ENCODE measurements at regions not wholly inside any gene's neighbourhood (a gene's known extent, or its start where the extent isn't known, plus 50 kb on each side); places are given as distances from the start of the nearest gene placed in this dataset.

GRCh38 chr1:165075725-165076370 lies 280.7 kb downstream of the LMX1A start:
- FAIRE-seq (no peak), DNase-seq (ENCODE audit: insufficient read length, low spot score) (no peak)

GRCh38 chr1:165073185-165074007 lies 283.1 kb downstream of the LMX1A start:
- peak; percentile 32 for DNase-seq (ENCODE audit: insufficient read length, low spot score)
- FAIRE-seq, result no peak

DNA sequence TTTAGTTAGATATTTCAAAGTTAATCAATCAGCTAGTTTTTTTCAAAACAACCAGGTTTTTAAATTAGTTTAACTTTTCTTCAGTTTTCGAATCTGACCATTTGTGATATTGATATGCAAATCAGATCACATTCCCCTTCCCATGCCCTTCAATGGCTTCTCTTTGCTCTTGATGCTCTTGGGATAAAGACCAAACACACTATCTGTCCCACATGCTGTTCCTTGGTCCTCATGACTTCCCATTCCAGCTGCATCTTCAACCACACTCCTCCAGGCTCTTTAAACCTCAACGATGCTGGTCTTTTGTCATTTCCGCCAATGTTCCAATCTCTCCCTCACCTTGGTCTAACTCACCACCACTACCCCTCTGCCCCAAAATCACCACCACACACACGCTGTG lies 285.8 kb downstream of the LMX1A start:
- DNase-seq (ENCODE audit: insufficient read length, low spot score) (no peak), FAIRE-seq (no peak)

DNA sequence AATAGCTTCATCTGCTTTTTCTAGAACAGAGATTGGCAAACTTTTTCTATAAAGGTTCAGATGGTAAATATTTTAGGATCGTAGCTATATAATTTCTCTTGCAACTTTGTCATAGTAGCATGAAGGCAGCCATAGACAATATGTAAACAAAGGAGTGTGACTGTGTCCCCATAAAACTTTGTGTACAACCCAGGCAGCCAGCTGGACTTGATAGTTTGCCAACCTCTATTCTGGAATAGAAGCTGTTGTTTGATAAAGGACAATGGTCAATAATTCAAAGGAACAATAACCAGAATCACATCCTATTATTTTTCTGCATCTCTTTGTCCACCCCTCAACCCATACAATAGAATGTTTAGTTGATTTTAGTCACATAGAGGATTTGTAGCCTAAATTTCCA lies 286.7 kb downstream of the LMX1A start:
- DNase-seq (ENCODE audit: insufficient read length, low spot score), result no peak
- no peak for FAIRE-seq

- FAIRE-seq (no peak), DNase-seq (ENCODE audit: insufficient read length, low spot score) (no peak)
Measured at GRCh38 chr1:165068741-165069140, 287.8 kb downstream of the LMX1A start.

DNA sequence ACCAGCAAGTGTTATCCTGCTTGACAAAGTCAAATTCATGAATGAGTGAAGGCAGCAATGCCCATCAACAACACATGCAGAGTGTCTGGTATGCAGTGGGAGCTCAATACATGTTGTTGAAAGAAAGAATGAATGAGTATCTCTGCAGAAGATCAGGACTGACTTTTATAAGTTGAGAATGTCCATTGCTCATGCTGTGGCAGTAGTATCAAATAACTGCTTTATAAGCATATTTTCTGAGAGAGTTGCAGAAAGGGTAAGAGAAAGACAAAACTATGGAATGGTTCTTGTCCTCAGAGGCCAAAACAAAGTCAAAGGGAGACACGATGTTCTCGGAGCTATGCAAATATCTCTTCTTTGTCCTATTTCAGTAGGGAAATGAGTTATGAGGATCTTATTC lies 288.7 kb downstream of the LMX1A start:
- DNase-seq (ENCODE audit: insufficient read length, low spot score) (no peak), FAIRE-seq (no peak)

DNA sequence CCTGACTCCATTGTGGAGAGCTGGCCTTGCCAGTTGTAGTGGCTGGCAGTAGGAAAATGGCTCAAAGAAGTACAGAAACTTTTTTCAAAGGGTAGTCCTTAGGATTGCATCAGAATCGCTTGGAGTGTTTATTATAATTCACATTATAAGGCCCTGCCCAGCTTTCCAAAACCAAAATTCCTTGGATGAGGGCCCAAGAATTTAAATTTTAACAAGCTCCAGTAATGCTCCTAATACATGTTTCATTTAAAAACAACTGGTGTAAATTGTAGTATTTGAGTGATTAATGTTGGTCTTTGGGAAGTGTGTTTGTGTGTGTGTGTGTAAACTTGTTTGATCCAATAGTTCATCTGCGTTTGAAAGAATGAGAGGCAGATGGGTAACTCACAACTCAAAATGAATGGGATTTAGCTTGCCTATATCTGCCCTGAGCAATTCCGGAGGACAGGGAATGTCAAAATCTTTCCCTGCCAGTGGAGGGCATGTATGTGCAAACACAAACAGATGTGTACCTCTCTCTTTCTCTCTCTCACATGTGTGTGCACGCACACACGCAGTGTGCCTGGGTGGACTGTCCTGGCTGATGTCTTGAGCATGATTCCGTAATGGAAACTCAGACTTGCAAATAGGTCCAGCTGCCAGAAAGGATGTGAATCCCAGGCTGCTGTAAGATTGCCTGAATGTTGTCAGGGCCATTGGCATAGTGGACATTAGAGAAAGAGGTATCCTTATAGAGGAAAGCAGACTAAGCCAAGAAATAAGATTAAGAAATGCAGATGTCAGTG lies 293.1 kb downstream of the LMX1A start:
- no peak for DNase-seq (ENCODE audit: insufficient read length, low spot score)
- no peak for FAIRE-seq

DNA sequence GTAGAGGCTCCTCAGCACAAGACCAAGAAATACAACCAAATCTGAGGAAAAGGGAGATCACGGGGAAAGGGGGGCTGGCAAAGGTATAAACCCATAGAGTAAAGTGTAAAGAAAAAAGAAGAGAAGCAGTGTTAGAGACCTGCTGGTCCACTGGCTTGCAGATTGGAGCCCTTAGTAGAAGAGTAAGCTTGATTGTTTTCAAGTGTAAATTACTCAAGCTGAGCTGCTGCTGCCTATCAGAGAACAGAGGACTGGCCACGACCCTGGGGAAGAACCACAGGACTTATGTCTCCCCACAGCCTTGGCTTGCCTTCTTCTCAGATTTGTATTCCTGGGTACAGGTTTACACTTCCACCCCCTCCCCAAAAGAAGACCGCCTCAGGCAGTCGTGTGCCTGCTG lies 294.2 kb downstream of the LMX1A start:
- no peak for FAIRE-seq

GRCh38 chr1:165060285-165060793 lies 296.2 kb downstream of the LMX1A start:
- DNase-seq (ENCODE audit: insufficient read length, low spot score) (no peak), FAIRE-seq (no peak)

More for the DNA sequence above, 294.2 kb downstream of the LMX1A start:
- DNase-seq (ENCODE audit: insufficient read length, low spot score), result no peak

DNA sequence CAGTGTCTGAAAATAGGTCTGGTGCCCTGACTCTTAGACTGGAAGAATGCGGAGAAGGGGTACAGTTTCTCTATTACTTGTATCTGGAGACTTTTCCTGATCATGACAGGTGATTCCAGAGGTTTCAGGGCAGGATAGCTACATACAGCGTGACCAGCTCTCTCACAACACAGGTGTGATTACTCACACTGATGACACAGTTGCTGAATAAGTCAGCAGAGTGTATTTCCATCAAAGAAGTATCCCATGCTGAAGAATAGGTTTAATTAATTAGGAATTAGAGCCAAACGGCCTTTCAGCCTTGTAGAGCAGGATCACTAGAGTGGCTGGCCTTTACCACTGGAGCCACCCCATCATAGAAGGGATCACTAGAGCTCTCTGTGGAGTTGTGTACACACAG lies 298.6 kb downstream of the LMX1A start:
- FAIRE-seq, result no peak
- DNase-seq (ENCODE audit: insufficient read length, low spot score), result no peak

- no peak for DNase-seq (ENCODE audit: insufficient read length, low spot score)
- FAIRE-seq, result no peak
Measured at GRCh38 chr1:165056914-165057313, 299.6 kb downstream of the LMX1A start.

- no peak for FAIRE-seq
- no peak for DNase-seq (ENCODE audit: insufficient read length, low spot score)
Measured at GRCh38 chr1:165055581-165055980, 300.9 kb downstream of the LMX1A start.

- no peak for FAIRE-seq
Measured at GRCh38 chr1:165054627-165055026, 301.9 kb downstream of the LMX1A start.

GRCh38 chr1:165053351-165053750 lies 303.2 kb downstream of the LMX1A start:
- FAIRE-seq (no peak), DNase-seq (ENCODE audit: insufficient read length, low spot score) (no peak)

More at GRCh38 chr1:165054627-165055026, 301.9 kb downstream of the LMX1A start:
- no peak for DNase-seq (ENCODE audit: insufficient read length, low spot score)

GRCh38 chr1:165052936-165053335 lies 303.6 kb downstream of the LMX1A start:
- DNase-seq (ENCODE audit: insufficient read length, low spot score) (no peak), FAIRE-seq (no peak)

DNA sequence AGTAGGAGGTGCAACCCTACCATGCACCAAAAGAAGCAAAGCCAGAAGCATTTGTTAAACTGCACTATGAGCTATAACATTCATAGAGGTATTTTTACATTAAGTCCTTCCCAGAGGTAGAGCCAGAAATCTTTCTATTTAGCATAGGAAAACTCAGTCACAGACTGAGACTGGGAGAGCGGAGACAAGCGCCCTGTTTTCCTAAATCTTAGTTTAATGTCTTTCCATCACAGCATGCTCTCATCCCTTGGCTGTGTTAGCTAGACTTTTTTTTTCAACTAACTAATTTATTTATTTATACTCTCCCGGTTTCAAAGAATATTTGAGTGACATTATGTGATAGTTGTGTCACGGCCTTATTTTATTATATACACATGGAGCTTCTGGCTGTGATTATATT lies 304.1 kb downstream of the LMX1A start:
- no peak for DNase-seq (ENCODE audit: insufficient read length, low spot score)
- FAIRE-seq, result no peak

DNA sequence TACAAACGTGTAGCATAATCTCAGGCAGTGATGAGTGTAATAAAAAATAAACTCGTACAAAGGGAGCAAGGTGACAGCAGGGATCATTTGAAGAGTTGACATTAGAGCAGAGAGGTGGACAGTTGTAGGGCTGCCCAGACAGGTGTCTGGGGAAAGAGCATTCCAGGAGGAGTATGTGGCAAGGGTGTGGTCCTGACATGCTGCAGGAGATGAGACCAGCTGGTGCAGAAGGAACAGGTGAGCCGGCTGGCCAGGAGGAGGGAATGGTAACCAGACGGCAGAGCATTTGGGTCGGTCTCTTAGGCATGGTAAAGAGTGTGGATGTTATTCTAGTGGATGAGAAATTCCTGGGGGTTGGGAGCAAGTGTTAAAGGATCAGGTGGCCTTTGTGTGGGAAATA lies 306.3 kb downstream of the LMX1A start:
- FAIRE-seq (no peak), DNase-seq (ENCODE audit: insufficient read length, low spot score) (no peak)

DNA sequence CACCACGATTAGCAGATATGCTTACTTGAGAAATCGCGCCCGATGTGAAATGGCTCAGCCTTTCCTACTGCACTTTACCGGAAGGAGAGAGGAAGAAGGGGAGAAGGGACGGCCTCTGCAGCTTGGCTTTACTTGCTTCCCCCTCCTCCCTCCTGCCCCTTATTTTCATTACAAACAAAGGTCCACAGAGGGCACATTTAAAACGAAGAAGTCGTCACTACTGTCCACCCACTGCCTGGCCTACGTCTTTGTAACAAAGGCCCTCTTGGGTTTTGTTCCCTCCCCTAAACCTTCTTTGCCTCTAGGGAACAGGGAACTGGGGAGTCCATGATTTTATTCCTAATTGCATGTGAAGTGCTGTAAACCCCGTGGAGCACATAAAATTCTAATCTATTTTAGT lies 308.5 kb downstream of the LMX1A start:
- FAIRE-seq (no peak), DNase-seq (ENCODE audit: insufficient read length, low spot score) (no peak)

GRCh38 chr1:165045902-165046301 lies 310.6 kb downstream of the LMX1A start:
- DNase-seq (ENCODE audit: insufficient read length, low spot score), result no peak
- FAIRE-seq, result no peak

GRCh38 chr1:165040641-165041040 lies 315.9 kb downstream of the LMX1A start:
- DNase-seq (ENCODE audit: insufficient read length, low spot score) (no peak), FAIRE-seq (no peak)

DNA sequence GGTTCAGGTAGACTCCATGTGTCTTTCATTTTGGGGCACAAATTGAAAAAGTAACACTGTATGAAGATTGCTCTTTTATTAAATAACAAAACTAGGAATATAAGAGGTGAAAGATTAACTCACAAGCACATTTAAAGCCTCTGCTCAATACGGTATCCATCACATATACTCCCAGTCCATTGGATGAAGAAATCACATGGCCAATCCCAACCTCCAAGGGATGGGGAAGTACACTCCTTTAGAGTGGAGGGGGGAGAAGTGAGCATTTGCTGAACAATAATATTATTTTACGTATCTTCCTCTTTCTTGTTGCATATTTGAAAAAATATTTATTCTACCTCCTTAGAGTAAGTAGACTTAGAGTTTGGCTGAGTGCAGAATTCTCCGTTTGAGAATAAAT lies 316.5 kb downstream of the LMX1A start:
- no peak for FAIRE-seq

More for the DNA sequence above, 316.5 kb downstream of the LMX1A start:
- DNase-seq (ENCODE audit: insufficient read length, low spot score), result no peak
